Vagina (tissue), 2 donors: ENCODE measurements at regions not wholly inside any gene's neighbourhood (a gene's known extent, or its start where the extent isn't known, plus 50 kb on each side); places are given as distances from the start of the nearest gene placed in this dataset.

Experiments
- POLR2AphosphoS5 ChIP-seq, 2 donors: sonication (generic); formaldehyde crosslinking; IDR thresholded peaks; one replicate each; pipeline ENCODE4 v1.9.0; 2017; ENCODE audit warnings: antibody characterized with exemption in 2 of 2, mild to moderate bottlenecking in 2 of 2, low read depth in 1 of 2; ENCODE audit not compliant: insufficient read depth in 1 of 2
- TF ChIP-seq, protein P1 (sequence below), 3 experiments: fragments of 450-650 bp in 2 of 3; fragments of 200-600 bp in 1 of 3; sonication (generic) in 1 of 3; IDR thresholded peaks; one replicate each; pipeline ENCODE4 v1.5.1; 2017 to 2019; ENCODE audit warnings: antibody characterized with exemption in 3 of 3, mild to moderate bottlenecking in 2 of 3, moderate library complexity in 2 of 3

DNA sequence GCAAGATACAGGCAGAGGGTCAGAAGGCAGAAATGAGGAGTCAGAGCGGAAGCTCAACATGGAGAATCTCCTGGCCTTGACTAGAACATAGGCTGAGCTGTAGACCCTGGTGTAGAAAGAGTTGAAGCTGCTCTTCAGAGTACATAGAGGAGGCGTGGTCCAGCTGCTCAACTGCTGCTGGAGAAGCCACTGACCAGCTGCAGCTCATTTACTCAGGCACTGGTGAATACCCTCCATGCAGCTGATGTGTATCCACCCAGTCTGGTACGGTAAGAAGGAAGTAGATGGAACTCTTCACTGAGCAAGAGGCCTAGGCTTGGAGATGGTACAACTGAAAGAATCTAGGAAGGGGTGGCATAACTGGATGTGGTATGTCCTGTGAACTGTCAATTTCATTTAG, 148.8 kb upstream of the DHRS4 start:
- TF ChIP-seq, protein P1, sequence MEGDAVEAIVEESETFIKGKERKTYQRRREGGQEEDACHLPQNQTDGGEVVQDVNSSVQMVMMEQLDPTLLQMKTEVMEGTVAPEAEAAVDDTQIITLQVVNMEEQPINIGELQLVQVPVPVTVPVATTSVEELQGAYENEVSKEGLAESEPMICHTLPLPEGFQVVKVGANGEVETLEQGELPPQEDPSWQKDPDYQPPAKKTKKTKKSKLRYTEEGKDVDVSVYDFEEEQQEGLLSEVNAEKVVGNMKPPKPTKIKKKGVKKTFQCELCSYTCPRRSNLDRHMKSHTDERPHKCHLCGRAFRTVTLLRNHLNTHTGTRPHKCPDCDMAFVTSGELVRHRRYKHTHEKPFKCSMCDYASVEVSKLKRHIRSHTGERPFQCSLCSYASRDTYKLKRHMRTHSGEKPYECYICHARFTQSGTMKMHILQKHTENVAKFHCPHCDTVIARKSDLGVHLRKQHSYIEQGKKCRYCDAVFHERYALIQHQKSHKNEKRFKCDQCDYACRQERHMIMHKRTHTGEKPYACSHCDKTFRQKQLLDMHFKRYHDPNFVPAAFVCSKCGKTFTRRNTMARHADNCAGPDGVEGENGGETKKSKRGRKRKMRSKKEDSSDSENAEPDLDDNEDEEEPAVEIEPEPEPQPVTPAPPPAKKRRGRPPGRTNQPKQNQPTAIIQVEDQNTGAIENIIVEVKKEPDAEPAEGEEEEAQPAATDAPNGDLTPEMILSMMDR (IDR thresholded peaks at IDR 0.05) = no peak
- no peak for TF ChIP-seq POLR2AphosphoS5 (IDR thresholded peaks at IDR 0.05; ENCODE audit: insufficient read depth in 1 of 2, low read depth in 1 of 2)
